Activated CD8-positive, alpha-beta memory T cell treated with anti-CD3 and anti-CD28 coated beads, Interleukin-2, amount 50 U/mL, for 24 hours (primary cell): ENCODE measurements at regions not wholly inside any gene's neighbourhood (a gene's known extent, or its start where the extent isn't known, plus 50 kb on each side); places are given as distances from the start of the nearest gene placed in this dataset.
"Not testable (repeated sequence)": the region's sequence is repeated elsewhere in the genome, so short reads cannot be mapped to it uniquely, and the experiment has no call there.

ENCODE experiments used
- DNase-seq: peaks from one replicate; pipeline ENCODE4 v3.0.0-alpha.2; 2020; ENCODE audit errors: extremely low read depth

GRCh38 chr10:120204877-120205276, 252.2 kb upstream of the PLPP4 start:
- no peak for DNase-seq

- DNase-seq = no peak
These were observed 251.5 kb upstream of the PLPP4 start for GRCh38 chr10:120205368-120206018.

DNA sequence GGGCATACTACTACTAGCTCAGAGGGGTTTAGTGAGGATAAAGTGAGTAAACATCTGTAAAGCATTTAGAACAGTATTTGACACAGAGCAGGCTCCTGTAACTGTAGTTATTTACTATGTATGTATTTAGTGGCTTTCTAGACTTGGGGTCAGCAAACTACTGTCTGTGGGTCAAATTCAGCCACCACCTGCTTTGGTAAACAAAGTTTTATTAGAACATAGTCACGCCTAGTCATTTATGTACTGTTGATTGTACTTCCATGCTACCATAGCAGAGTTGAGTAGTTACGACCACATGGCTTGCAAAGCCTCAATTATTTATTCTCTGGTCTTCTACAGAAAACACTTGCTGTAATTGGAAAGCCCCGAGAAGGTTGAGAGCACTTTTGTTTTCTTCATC, 248.5 kb upstream of the PLPP4 start:
- no peak for DNase-seq

GRCh38 chr10:120209124-120209762, 247.8 kb upstream of the PLPP4 start:
- DNase-seq = no peak

DNA sequence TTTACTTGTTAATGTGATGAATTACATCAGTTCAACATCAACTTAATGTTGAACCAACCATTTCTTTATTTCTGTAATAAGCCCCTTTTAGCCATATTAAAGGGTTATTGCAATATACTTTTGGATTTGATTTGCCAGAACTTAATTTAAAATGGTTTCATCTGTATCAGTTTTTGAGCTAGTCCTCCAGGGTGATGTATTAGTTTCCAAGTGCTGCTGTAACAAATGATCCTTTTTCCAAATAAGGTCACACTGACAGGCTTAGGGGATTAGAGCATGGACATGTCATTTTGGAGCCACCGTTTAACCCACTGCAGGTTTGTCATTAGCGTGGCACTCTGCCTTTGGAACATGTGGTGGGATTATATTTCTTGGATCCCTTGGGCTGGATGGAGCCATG, 244.8 kb upstream of the PLPP4 start:
- DNase-seq = no peak

- not testable (repeated sequence) for DNase-seq
These were observed 243.7 kb upstream of the PLPP4 start for GRCh38 chr10:120213283-120213682.

GRCh38 chr10:120217736-120218135, 239.3 kb upstream of the PLPP4 start:
- no peak for DNase-seq

DNA sequence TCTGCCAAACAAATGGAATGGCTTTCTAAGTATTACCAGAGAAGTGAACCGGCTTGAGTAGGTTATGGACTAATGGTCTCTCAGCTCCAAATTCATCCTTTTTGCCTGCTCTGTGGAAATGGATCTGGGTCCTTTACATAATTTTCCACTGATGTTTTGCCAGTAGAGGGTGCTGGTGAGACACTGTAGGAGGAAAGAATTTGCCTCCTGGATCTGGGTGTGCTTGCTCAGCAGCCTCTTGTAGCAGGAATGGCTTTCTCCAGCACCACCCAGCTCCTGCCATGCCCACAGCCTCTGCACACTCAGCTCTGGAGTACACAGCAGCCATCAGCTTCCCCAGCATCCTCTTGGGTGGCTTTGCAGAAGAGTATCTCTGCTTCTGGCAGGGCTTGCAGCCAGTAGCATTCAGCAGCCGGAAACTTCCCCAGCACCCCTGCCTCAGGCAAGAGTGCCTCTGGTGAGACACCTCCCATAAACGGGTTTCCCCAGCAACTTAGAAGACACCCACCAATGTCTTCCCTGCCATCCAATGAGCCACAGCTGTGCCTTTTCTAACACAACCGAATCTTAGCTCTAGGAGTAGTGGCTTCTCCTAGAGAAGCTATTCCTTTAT, 235.0 kb upstream of the PLPP4 start:
- no peak for DNase-seq

- no peak for DNase-seq
These were observed 227.4 kb upstream of the PLPP4 start for GRCh38 chr10:120229641-120230040.

GRCh38 chr10:120239695-120240094, 217.3 kb upstream of the PLPP4 start:
- not testable (repeated sequence) for DNase-seq

DNA sequence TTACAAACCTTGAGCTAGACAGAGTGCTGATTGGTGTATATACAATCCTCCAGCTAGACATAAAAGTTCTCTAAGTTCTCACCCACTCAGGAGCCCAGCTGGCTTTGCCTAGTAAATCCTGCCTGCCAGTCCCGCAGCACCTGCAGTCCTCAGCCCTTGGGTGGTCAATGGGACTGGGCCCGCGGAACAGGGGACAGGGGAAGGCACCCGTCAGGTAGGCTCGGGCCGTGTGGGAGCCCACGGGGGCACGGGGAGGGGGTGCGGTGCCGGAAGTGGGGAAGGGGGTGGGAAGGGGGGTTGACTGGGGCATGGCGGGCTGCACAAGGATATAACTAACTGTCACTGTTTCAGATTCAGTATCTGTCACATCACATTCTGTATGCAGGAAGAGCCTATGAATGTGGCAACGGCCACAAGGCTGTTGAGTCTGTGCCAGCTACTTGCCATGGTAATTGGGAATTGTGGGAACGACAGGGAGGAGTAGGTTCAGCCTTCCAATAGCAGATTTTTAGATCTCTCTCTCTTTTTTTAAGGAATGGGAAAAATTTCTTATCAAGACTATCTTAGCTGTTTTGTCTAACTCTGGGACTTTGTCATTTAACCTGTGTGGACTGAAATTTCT, 205.1 kb upstream of the PLPP4 start:
- DNase-seq = no peak

- DNase-seq = no peak
These were observed 203.9 kb upstream of the PLPP4 start for GRCh38 chr10:120253131-120253530.

GRCh38 chr10:120260456-120260855, 196.6 kb upstream of the PLPP4 start:
- no peak for DNase-seq

- DNase-seq = no peak
These were observed 194.0 kb upstream of the PLPP4 start for GRCh38 chr10:120262857-120263547.

- DNase-seq = no peak
These were observed 191.0 kb upstream of the PLPP4 start for GRCh38 chr10:120266022-120266421.

- no peak for DNase-seq
These were observed 186.1 kb upstream of the PLPP4 start for GRCh38 chr10:120270906-120271305.

- DNase-seq = no peak
These were observed 185.3 kb upstream of the PLPP4 start for GRCh38 chr10:120271696-120272095.

DNA sequence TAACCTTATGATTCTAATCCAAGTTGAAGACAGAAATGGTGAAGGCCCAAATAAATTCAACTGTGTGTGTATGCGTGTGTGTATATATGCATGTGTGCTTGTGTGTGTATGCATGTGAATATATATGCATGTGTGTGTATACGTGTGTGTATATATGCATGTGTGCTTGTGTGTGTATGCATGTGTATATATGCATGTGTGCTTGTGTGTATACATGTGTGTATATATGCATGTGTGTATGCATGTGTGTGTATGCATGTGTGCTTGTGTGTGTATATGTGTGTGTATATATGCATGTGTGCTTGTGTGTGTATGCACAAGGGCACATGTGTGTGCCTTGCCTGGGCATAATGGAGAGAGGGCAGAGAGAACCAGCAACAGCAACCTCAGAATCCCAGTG, 184.7 kb upstream of the PLPP4 start:
- DNase-seq = no peak

- DNase-seq = no peak
These were observed 179.0 kb upstream of the PLPP4 start for GRCh38 chr10:120278069-120278468.

GRCh38 chr10:120279196-120279595, 177.8 kb upstream of the PLPP4 start:
- DNase-seq = no peak

DNA sequence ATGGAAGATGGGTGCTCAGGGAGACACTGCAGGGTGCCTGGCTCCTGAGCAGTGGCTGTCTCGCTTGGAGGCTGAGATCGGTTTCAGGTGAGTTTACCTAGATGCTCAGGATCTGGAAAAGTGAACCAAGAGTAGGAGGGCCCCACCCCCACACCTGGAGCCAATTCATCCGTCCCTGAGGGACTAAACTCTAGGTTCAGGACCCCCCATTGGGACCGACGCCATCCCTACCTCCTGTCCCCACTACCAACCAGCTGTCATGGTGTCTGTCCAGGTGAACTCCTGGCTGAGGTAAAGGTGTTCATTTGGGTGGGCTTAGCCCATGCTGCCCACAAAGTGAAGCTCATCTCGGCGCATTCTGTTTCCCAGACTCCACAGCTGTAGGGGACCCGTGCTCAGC, 174.6 kb upstream of the PLPP4 start:
- no peak for DNase-seq

- DNase-seq = no peak
These were observed 174.1 kb upstream of the PLPP4 start for GRCh38 chr10:120282846-120283492.
